Endothelial cell of umbilical vein (primary cell): ENCODE measurements at regions not wholly inside any gene's neighbourhood (a gene's known extent, or its start where the extent isn't known, plus 50 kb on each side); places are given as distances from the start of the nearest gene placed in this dataset.

ENCODE experiments used
- BruUV-seq: library from RNA; stranded (reverse); fragments of 400-500 nt; replicated peaks from 2 replicates; lab custom pipeline; 2021; lab: Mats Ljungman, UMichigan
- CTCF ChIA-PET: fragments of 300-600, 350-600 bp; sonication (Branson Sonifier 250); formaldehyde crosslinking; loops from one replicate; lab custom pipeline; 2021; ENCODE audit warnings: antibody characterized with exemption, inconsistent platforms; lab: Charles Lee
- POLR2A ChIA-PET: fragments of 300-600, 350-600 bp; sonication (Branson Sonifier 250); formaldehyde crosslinking; loops from one replicate; lab custom pipeline; 2021; ENCODE audit warnings: antibody characterized with exemption, inconsistent platforms; lab: Charles Lee
- DNase-seq: peaks from one replicate; pipeline ENCODE4 v3.0.0-alpha.2; 2011; ENCODE audit warnings: low read depth, low spot score
- FAIRE-seq: peaks from 2 replicates; lab custom pipeline; 2011; peaks lifted over from hg19 to GRCh38; lab: Jason Lieb, UNC
- H2AFZ ChIP-seq: 2 replicates; pipeline ENCODE4 v1.6.0; 2012; ENCODE audit warnings: low read depth, low read length, control low read depth, inconsistent platforms
- H3K27ac ChIP-seq: 2 replicates; pipeline ENCODE4 v1.5.1; 2011; ENCODE audit warnings: low read depth, mild to moderate bottlenecking, control low read depth, low read length, moderate library complexity; ENCODE audit not compliant: insufficient read depth
- H3K27me3 ChIP-seq, 2 experiments: 2 replicates each; pipeline versions ENCODE4 v1.6.0 to v1.6.1; 2011; ENCODE audit warnings: low read length in 2 of 2, mixed read lengths in 1 of 2; ENCODE audit not compliant: control insufficient read depth in 2 of 2, insufficient read depth in 2 of 2
- H3K36me3 ChIP-seq, 2 experiments: 2 replicates in 1 of 2; 3 replicates in 1 of 2; pipeline ENCODE4 v1.5.1; 2011; ENCODE audit warnings: low read length in 2 of 2, mild to moderate bottlenecking in 1 of 2, moderate library complexity in 1 of 2; ENCODE audit not compliant: control insufficient read depth in 2 of 2, insufficient read depth in 2 of 2; ENCODE audit errors: extremely low read depth in 1 of 2
- H3K4me1 ChIP-seq: 3 replicates; pipeline ENCODE4 v1.5.1; 2011; ENCODE audit warnings: mild to moderate bottlenecking, low read length; ENCODE audit not compliant: control insufficient read depth, insufficient read depth; ENCODE audit errors: extremely low read depth
- H3K4me2 ChIP-seq: 2 replicates; pipeline ENCODE4 v1.6.1; 2011; ENCODE audit warnings: low read length, control low read depth, mixed read lengths; ENCODE audit not compliant: insufficient read depth
- H3K4me3 ChIP-seq, 3 experiments: fragments of 200-600 bp in 1 of 3; sonication (generic), shearing (Covaris generic) in 1 of 3; replicated peaks in 1 of 3; 2 replicates each; pipeline ENCODE4 v1.5.1; 2011 to 2016; ENCODE audit warnings: control low read depth in 3 of 3, low read length in 3 of 3, mild to moderate bottlenecking in 2 of 3, inconsistent platforms in 1 of 3, low read depth in 1 of 3, moderate library complexity in 1 of 3; ENCODE audit not compliant: insufficient read depth in 1 of 3
- H3K79me2 ChIP-seq: 2 replicates; pipeline ENCODE4 v1.6.0; 2012; ENCODE audit warnings: low read length, inconsistent platforms; ENCODE audit not compliant: control insufficient read depth, insufficient read depth
- H3K9ac ChIP-seq: replicated peaks from 2 replicates; pipeline ENCODE3; 2011; ENCODE audit warnings: low read length, control low read depth; ENCODE audit not compliant: insufficient read depth; ENCODE audit errors: extremely low read depth
- H3K9me1 ChIP-seq: replicated peaks from 3 replicates; pipeline ENCODE4 v1.6.0; 2011; ENCODE audit warnings: mild to moderate bottlenecking, low read length; ENCODE audit not compliant: control insufficient read depth, insufficient read depth; ENCODE audit errors: extremely low read depth
- H3K9me3 ChIP-seq: replicated peaks from 2 replicates; pipeline ENCODE4 v1.5.1; 2012; ENCODE audit warnings: low read length, inconsistent platforms; ENCODE audit not compliant: control insufficient read depth, insufficient read depth
- H4K20me1 ChIP-seq: replicated peaks from 2 replicates; pipeline ENCODE3; 2011; ENCODE audit warnings: mild to moderate bottlenecking, low read length; ENCODE audit not compliant: control insufficient read depth, insufficient read depth; ENCODE audit errors: extremely low read depth
- CTCF ChIP-seq, 2 donors: IDR thresholded peaks; 1 replicate in 1 of 2; 2 replicates in 1 of 2; pipeline ENCODE4 v1.5.1; 2011; ENCODE audit warnings: low read length in 2 of 2, mild to moderate bottlenecking in 2 of 2, moderate library complexity in 2 of 2, control low read depth in 1 of 2, inconsistent platforms in 1 of 2, low read depth in 1 of 2; ENCODE audit not compliant: insufficient read depth in 1 of 2; ENCODE audit errors: extremely low read depth in 1 of 2
- EZH2 ChIP-seq: IDR thresholded peaks from 2 replicates; pipeline ENCODE4 v1.6.1; 2012; ENCODE audit warnings: borderline replicate concordance, low read depth, mild to moderate bottlenecking, moderate library complexity, low read length, inconsistent platforms; ENCODE audit not compliant: severe bottlenecking
- FOS ChIP-seq: IDR thresholded peaks from 2 replicates; pipeline ENCODE4 v1.6.1; 2011; ENCODE audit warnings: mild to moderate bottlenecking, low read length, moderate library complexity, borderline replicate concordance; ENCODE audit not compliant: insufficient read depth
- GATA2 ChIP-seq: IDR thresholded peaks from 2 replicates; pipeline ENCODE4 v1.7.0; 2011; ENCODE audit warnings: low read depth, mild to moderate bottlenecking, moderate library complexity, mixed read lengths, low read length; ENCODE audit not compliant: insufficient read length, insufficient read depth
- JUN ChIP-seq: IDR thresholded peaks from 2 replicates; pipeline ENCODE4 v1.6.1; 2011; ENCODE audit warnings: borderline replicate concordance, low read depth; ENCODE audit not compliant: insufficient read length, insufficient read depth
- MAX ChIP-seq: IDR thresholded peaks from 2 replicates; pipeline ENCODE4 v1.6.1; 2011; ENCODE audit not compliant: insufficient read depth, insufficient read length
- MYC ChIP-seq: IDR thresholded peaks from one replicate; pipeline ENCODE4 v1.6.1; 2011; ENCODE audit warnings: mild to moderate bottlenecking, low read depth, low read length
- POLR2A ChIP-seq: IDR thresholded peaks from 2 replicates; pipeline ENCODE4 v1.6.1; 2012; ENCODE audit warnings: low read depth, mild to moderate bottlenecking, control low read depth, low read length
- POLR2AphosphoS5 ChIP-seq: IDR thresholded peaks from 2 replicates; pipeline ENCODE4 v1.6.1; 2012; ENCODE audit warnings: low read depth, mild to moderate bottlenecking, control low read depth, low read length, moderate library complexity; ENCODE audit not compliant: insufficient read depth
- dilution Hi-C: fragments of 300-500 bp; cut with MboI; formaldehyde crosslinking; loops from one replicate; pipeline ENCODE4 v1.15.0; 2019; ENCODE audit warnings: low sequenced_read_pairs; ENCODE audit not compliant: extremely low pct_ligation_motif_present
- intact Hi-C: fragments of 100-400 bp; cut with micrococcal nuclease; formaldehyde crosslinking; loops from one replicate; pipeline ENCODE4 v1.10.0; 2022

GRCh38 chr3:20945892-20946291 lies 759.9 kb upstream of the SGO1 start:
- Histone ChIP-seq H3K27ac (no peak overlapping the region), H4K20me1 (no peaks in the 10 kb centered on the region), H3K9me3 (no peaks in the 10 kb centered on the region), H3K4me3 (no peak overlapping the region), H3K9me1 (no peaks in the 10 kb centered on the region), H3K27me3 (no peaks in the 10 kb centered on the region), H3K36me3 (no peaks in the 10 kb centered on the region), H3K9ac (no peak overlapping the region), H3K4me2 (no peak overlapping the region), H3K79me2 (no peaks in the 10 kb centered on the region), H2AFZ (no peak overlapping the region), H3K4me1 (no peaks in the 10 kb centered on the region)
- no peak for DNase-seq
- dilution Hi-C loops (no loop called here), intact Hi-C loops (no loop called here)
- POLR2A ChIA-PET: no interaction called here
- no peak for FAIRE-seq
- CTCF ChIA-PET: no interaction called here
- TF ChIP-seq POLR2AphosphoS5 (no peak), EZH2 (no peak), CTCF (IDR thresholded peaks at IDR 0.05; ENCODE audit: extremely low read depth in 1 of 2, insufficient read depth in 1 of 2, low read depth in 1 of 2, low read length in 2 of 2) (no peak), FOS (no peak), MYC (no peak), MAX (no peak), POLR2A (no peak), GATA2 (no peak), JUN (no peak)
- BruUV-seq: no TSS peak
